ENCODE measurements at regions not wholly inside any gene's neighbourhood (a gene's known extent, or its start where the extent isn't known, plus 50 kb on each side); places are given as distances from the start of the nearest gene placed in this dataset.

GRCh38 chr14:87067061-87067460 is 925.9 kb downstream of the GALC start:
- no peak overlapping the region for H2AFZ ChIP-seq (replicated peaks; ENCODE audit: low read length, poor library complexity)
- H3K36me3 ChIP-seq (ENCODE audit: control insufficient read depth, insufficient read depth, low read length) = no peaks in the 10 kb centered on the region
- H3K18ac ChIP-seq (ENCODE audit: low read depth, low read length) = no peak overlapping the region
- ChIA-PET POLR2A (ENCODE audit: unreplicated experiment) (no interaction called here), CTCF (no interaction called here)
- dilution Hi-C loops (cut with HindIII; ENCODE audit: low sequenced_read_pairs, unreplicated experiment) = no loop called here
- no peak overlapping the region for H3K4ac ChIP-seq (ENCODE audit: low read depth, low read length)
- DNase-seq (no peak), ATAC-seq (ENCODE audit: low read depth) (no peak)
- no peak overlapping the region for H3K14ac ChIP-seq (replicated peaks; ENCODE audit: low read depth, low read length)
- no peak overlapping the region for H3K4me2 ChIP-seq (ENCODE audit: low read depth, low read length)
- H3K4me3 ChIP-seq (ENCODE audit: insufficient read depth, low read depth, low read length) = no peak overlapping the region
- no peak overlapping the region for H3K23ac ChIP-seq (ENCODE audit: low read depth, low read length)
- no peak overlapping the region for H2AK5ac ChIP-seq (ENCODE audit: low read depth, low read length)
- H3K9me3 ChIP-seq (ENCODE audit: control insufficient read depth, insufficient read depth, low read length) = no peaks in the 10 kb centered on the region
- H2BK120ac ChIP-seq (ENCODE audit: low read depth, low read length) = no peak overlapping the region
- no peak overlapping the region for H2AK9ac ChIP-seq (replicated peaks; ENCODE audit: low read depth, low read length, poor library complexity)
- 47% methylated on average over 3 of the region's 4 CpGs; no CpG with 5 or more reads in 1 of the 2 experiments for WGBS, 2 experiments (ENCODE audit: extremely low coverage in 2 of 2, insufficient read length in 1 of 2)
- H3K79me1 ChIP-seq (ENCODE audit: low read depth in 1 of 2, low read length in 2 of 2) = no peaks in the 10 kb centered on the region
- H3K4me1 ChIP-seq (ENCODE audit: control insufficient read depth, insufficient read depth, low read length) = peaks cover 2% of the 10 kb centered on the region; the same call in 1 of the 2 replicates
- no peaks in the 10 kb centered on the region for H3K27me3 ChIP-seq (ENCODE audit: control insufficient read depth, insufficient read depth, low read length)
- H3K27ac ChIP-seq (ENCODE audit: insufficient read depth, low read length) = no peak overlapping the region
- no peak overlapping the region for H2BK20ac ChIP-seq (ENCODE audit: low read depth, low read length)
- no peaks in the 10 kb centered on the region for H3K9me1 ChIP-seq (ENCODE audit: insufficient read depth, low read length)
- no peak for TF ChIP-seq ELK1 (IDR thresholded peaks at IDR 0.05; ENCODE audit: borderline replicate concordance, low read depth, low read length)
- no peak for TF ChIP-seq CEBPB (IDR thresholded peaks at IDR 0.05; ENCODE audit: low read depth, low read length)
- no peak for TF ChIP-seq MAFK (IDR thresholded peaks at IDR 0.05; ENCODE audit: low read depth, low read length)
- TF ChIP-seq RFX5 (IDR thresholded peaks at IDR 0.05; ENCODE audit: low read depth, low read length) = no peak
- TF ChIP-seq BHLHE40 (IDR thresholded peaks at IDR 0.05; ENCODE audit: low read depth, low read length) = no peak
- TF ChIP-seq RCOR1 (IDR thresholded peaks at IDR 0.05; ENCODE audit: insufficient replicate concordance, low read length) = no peak
- TF ChIP-seq CHD1 (IDR thresholded peaks at IDR 0.05; ENCODE audit: low read depth, low read length) = no peak
- no peak for TF ChIP-seq USF2 (IDR thresholded peaks at IDR 0.05; ENCODE audit: low read depth, low read length)
- TF ChIP-seq SMC3 (IDR thresholded peaks at IDR 0.05; ENCODE audit: low read depth, low read length) = no peak
- TF ChIP-seq MXI1 (IDR thresholded peaks at IDR 0.05; ENCODE audit: borderline replicate concordance, low read depth, low read length) = no peak
- no peak for TF ChIP-seq FOS (IDR thresholded peaks at IDR 0.05; ENCODE audit: low read depth, low read length)
- no peak overlapping the region for H4K5ac ChIP-seq (ENCODE audit: low read depth, low read length)
- H4K8ac ChIP-seq (ENCODE audit: low read depth in 2 of 2, low read length in 2 of 2) = no peak overlapping the region
- intact Hi-C loops (cut with micrococcal nuclease) = no loop called here
- in situ Hi-C loops (cut with MboI; ENCODE audit: low sequenced_read_pairs) = no loop called here
- H3K56ac ChIP-seq (ENCODE audit: extremely low read depth, insufficient read depth, low read length) = no peak overlapping the region
- H4K20me1 ChIP-seq (ENCODE audit: insufficient read depth, low read length) = no peaks in the 10 kb centered on the region
- no peak overlapping the region for H3K9ac ChIP-seq (ENCODE audit: low read depth, low read length)
- no peak overlapping the region for H2BK5ac ChIP-seq (ENCODE audit: low read depth, low read length, poor library complexity, severe bottlenecking)
- no peak overlapping the region for H2BK15ac ChIP-seq (ENCODE audit: low read depth, low read length)
- BruUV-seq (replicated peaks) = no TSS peak
- no peak overlapping the region for H4K91ac ChIP-seq (ENCODE audit: insufficient read depth, low read depth, low read length)

Measured in IMR-90 (cell line).